ENCODE measurements at regions not wholly inside any gene's neighbourhood (a gene's known extent, or its start where the extent isn't known, plus 50 kb on each side); places are given as distances from the start of the nearest gene placed in this dataset.

- Mint-ChIP-seq H3K4me1 (no peaks in the 10 kb centered on the region), H3K9me3 (no peaks in the 10 kb centered on the region), H3K27me3 (peaks cover 2% of the 10 kb centered on the region), H3K36me3 (no peaks in the 10 kb centered on the region), H3K4me3 (no peak overlapping the region), H3K27ac (no peak overlapping the region)
- DNase-seq (ENCODE audit: low spot score in 2 of 2) (no peak), ATAC-seq (ENCODE audit: low read depth) (no peak)
Observed at GRCh38 chr2:205887637-205888036, 198.3 kb downstream of the INO80D start.

GRCh38 chr2:205885492-205886099 is 200.4 kb downstream of the INO80D start:
- Mint-ChIP-seq H3K4me3 (no peak overlapping the region), H3K27ac (no peak overlapping the region), H3K4me1 (no peaks in the 10 kb centered on the region), H3K27me3 (peaks cover 7% of the 10 kb centered on the region), H3K9me3 (no peaks in the 10 kb centered on the region), H3K36me3 (no peaks in the 10 kb centered on the region)
- DNase-seq (ENCODE audit: low spot score in 2 of 2) (peak; percentile 16 to 45), ATAC-seq (ENCODE audit: low read depth) (no peak)

- H3K4me1 Mint-ChIP-seq: no peaks in the 10 kb centered on the region
- ATAC-seq (ENCODE audit: low read depth): no peak
- no peak overlapping the region for H3K27ac Mint-ChIP-seq
- DNase-seq (ENCODE audit: low spot score in 2 of 2): no peak
- H3K9me3 Mint-ChIP-seq: no peaks in the 10 kb centered on the region
- H3K27me3 Mint-ChIP-seq: peaks cover 10% of the 10 kb centered on the region
- H3K36me3 Mint-ChIP-seq: no peaks in the 10 kb centered on the region
- no peak overlapping the region for H3K4me3 Mint-ChIP-seq
Observed at GRCh38 chr2:205883965-205884364, 201.7 kb downstream of the NRP2 start.

- Mint-ChIP-seq H3K27ac (no peak overlapping the region), H3K4me3 (no peak overlapping the region)
Observed at GRCh38 chr2:205882806-205883425, 200.6 kb downstream of the NRP2 start.

GRCh38 chr2:205880048-205880447 is 197.7 kb downstream of the NRP2 start:
- ATAC-seq (ENCODE audit: low read depth) (no peak), DNase-seq (ENCODE audit: low spot score in 2 of 2) (no peak)
- Mint-ChIP-seq H3K4me3 (no peak overlapping the region), H3K4me1 (no peaks in the 10 kb centered on the region), H3K27ac (no peak overlapping the region), H3K36me3 (no peaks in the 10 kb centered on the region), H3K27me3 (peaks cover 14% of the 10 kb centered on the region), H3K9me3 (no peaks in the 10 kb centered on the region)

More at GRCh38 chr2:205882806-205883425, 200.6 kb downstream of the NRP2 start:
- ATAC-seq (ENCODE audit: low read depth) (no peak), DNase-seq (ENCODE audit: low spot score in 2 of 2) (no peak)
- H3K36me3 Mint-ChIP-seq: no peaks in the 10 kb centered on the region
- H3K27me3 Mint-ChIP-seq: peaks cover 12% of the 10 kb centered on the region
- no peaks in the 10 kb centered on the region for H3K9me3 Mint-ChIP-seq
- H3K4me1 Mint-ChIP-seq: no peaks in the 10 kb centered on the region

GRCh38 chr2:205878999-205879762 is 196.9 kb downstream of the NRP2 start:
- Mint-ChIP-seq H3K4me3 (no peak overlapping the region), H3K4me1 (no peaks in the 10 kb centered on the region), H3K36me3 (no peaks in the 10 kb centered on the region), H3K9me3 (no peaks in the 10 kb centered on the region), H3K27ac (no peak overlapping the region), H3K27me3 (peaks cover 14% of the 10 kb centered on the region)
- no peak for DNase-seq (ENCODE audit: low spot score in 2 of 2)
- ATAC-seq (ENCODE audit: low read depth): no peak

- H3K27me3 Mint-ChIP-seq: peaks cover 15% of the 10 kb centered on the region
- no peak for ATAC-seq (ENCODE audit: low read depth)
- no peaks in the 10 kb centered on the region for H3K9me3 Mint-ChIP-seq
- DNase-seq (ENCODE audit: low spot score in 2 of 2): no peak
- H3K4me1 Mint-ChIP-seq: no peaks in the 10 kb centered on the region
- H3K27ac Mint-ChIP-seq: no peak overlapping the region
- no peak overlapping the region for H3K4me3 Mint-ChIP-seq
- H3K36me3 Mint-ChIP-seq: no peaks in the 10 kb centered on the region
Observed at GRCh38 chr2:205877496-205877895, 195.2 kb downstream of the NRP2 start.

GRCh38 chr2:205876127-205876526 is 193.8 kb downstream of the NRP2 start:
- no peaks in the 10 kb centered on the region for H3K9me3 Mint-ChIP-seq
- H3K4me1 Mint-ChIP-seq: no peaks in the 10 kb centered on the region
- H3K27me3 Mint-ChIP-seq: peaks cover 13% of the 10 kb centered on the region
- no peak for DNase-seq (ENCODE audit: low spot score in 2 of 2)
- H3K4me3 Mint-ChIP-seq: no peak overlapping the region
- H3K27ac Mint-ChIP-seq: no peak overlapping the region
- no peak for ATAC-seq (ENCODE audit: low read depth)
- H3K36me3 Mint-ChIP-seq: no peaks in the 10 kb centered on the region

GRCh38 chr2:205872716-205873115 is 190.4 kb downstream of the NRP2 start:
- DNase-seq (ENCODE audit: low spot score in 2 of 2): no peak
- Mint-ChIP-seq H3K27ac (no peak overlapping the region), H3K4me3 (no peak overlapping the region), H3K36me3 (no peaks in the 10 kb centered on the region), H3K27me3 (peaks cover 8% of the 10 kb centered on the region), H3K4me1 (no peaks in the 10 kb centered on the region), H3K9me3 (no peaks in the 10 kb centered on the region)
- ATAC-seq (ENCODE audit: low read depth): no peak

- no peak for ATAC-seq (ENCODE audit: low read depth)
- H3K27ac Mint-ChIP-seq: no peak overlapping the region
Observed at GRCh38 chr2:205869439-205869838, 187.1 kb downstream of the NRP2 start.

GRCh38 chr2:205868773-205869333 is 186.6 kb downstream of the NRP2 start:
- Mint-ChIP-seq H3K9me3 (no peaks in the 10 kb centered on the region), H3K4me3 (no peak overlapping the region), H3K36me3 (no peaks in the 10 kb centered on the region), H3K27ac (no peak overlapping the region), H3K4me1 (no peaks in the 10 kb centered on the region), H3K27me3 (peaks cover 6% of the 10 kb centered on the region)
- ATAC-seq (ENCODE audit: low read depth) (no peak), DNase-seq (ENCODE audit: low spot score in 2 of 2) (no peak)

More at GRCh38 chr2:205869439-205869838, 187.1 kb downstream of the NRP2 start:
- no peak overlapping the region for H3K4me3 Mint-ChIP-seq
- no peak for DNase-seq (ENCODE audit: low spot score in 2 of 2)
- H3K36me3 Mint-ChIP-seq: no peaks in the 10 kb centered on the region
- H3K4me1 Mint-ChIP-seq: no peaks in the 10 kb centered on the region
- H3K27me3 Mint-ChIP-seq: peaks cover 6% of the 10 kb centered on the region
- no peaks in the 10 kb centered on the region for H3K9me3 Mint-ChIP-seq

GRCh38 chr2:205868053-205868452 is 185.8 kb downstream of the NRP2 start:
- Mint-ChIP-seq H3K27me3 (peaks cover 6% of the 10 kb centered on the region), H3K9me3 (no peaks in the 10 kb centered on the region), H3K36me3 (no peaks in the 10 kb centered on the region), H3K27ac (no peak overlapping the region), H3K4me1 (no peaks in the 10 kb centered on the region), H3K4me3 (no peak overlapping the region)
- ATAC-seq (ENCODE audit: low read depth): no peak
- no peak for DNase-seq (ENCODE audit: low spot score in 2 of 2)

GRCh38 chr2:205867371-205867770 is 185.1 kb downstream of the NRP2 start:
- Mint-ChIP-seq H3K4me3 (no peak overlapping the region), H3K4me1 (no peaks in the 10 kb centered on the region), H3K36me3 (no peaks in the 10 kb centered on the region), H3K27ac (no peak overlapping the region), H3K27me3 (peaks cover 5% of the 10 kb centered on the region), H3K9me3 (no peaks in the 10 kb centered on the region)
- ATAC-seq (ENCODE audit: low read depth) (no peak), DNase-seq (ENCODE audit: low spot score in 2 of 2) (no peak)

- ATAC-seq (ENCODE audit: low read depth) (no peak), DNase-seq (ENCODE audit: low spot score in 2 of 2) (no peak)
- peaks cover 5% of the 10 kb centered on the region for H3K27me3 Mint-ChIP-seq
- H3K36me3 Mint-ChIP-seq: no peaks in the 10 kb centered on the region
- no peaks in the 10 kb centered on the region for H3K9me3 Mint-ChIP-seq
- no peak overlapping the region for H3K4me3 Mint-ChIP-seq
- H3K27ac Mint-ChIP-seq: no peak overlapping the region
- H3K4me1 Mint-ChIP-seq: no peaks in the 10 kb centered on the region
Observed at GRCh38 chr2:205865905-205866441, 183.7 kb downstream of the NRP2 start.

Measured in memory B cell (primary cell).